ENCODE measurements at regions not wholly inside any gene's neighbourhood (a gene's known extent, or its start where the extent isn't known, plus 50 kb on each side); places are given as distances from the start of the nearest gene placed in this dataset.

- TF ChIP-seq POLR2A (IDR thresholded peaks at IDR 0.05): no peak
- TF ChIP-seq EP300 (IDR thresholded peaks at IDR 0.05): no peak
- TF ChIP-seq CTCF (IDR thresholded peaks at IDR 0.05): no peak
- H3K27ac ChIP-seq: peak overlapping the region in 1 of 4 donors; percentile 0
- no peak overlapping the region for H3K4me3 ChIP-seq
- H3K36me3 ChIP-seq: no peaks in the 10 kb centered on the region
- peaks cover 0 to 47% (median 15%) of the 10 kb centered on the region in 4 donors for H3K4me1 ChIP-seq
- no peak for DNase-seq (ENCODE audit: low spot score in 2 of 2)
- WGBS, 2 donors: 48 to 52% methylated on average over 2 of the region's 2 CpGs
- H3K27me3 ChIP-seq: no peaks in the 10 kb centered on the region
- H3K9me3 ChIP-seq: no peaks in the 10 kb centered on the region
Observed at GRCh38 chr6:133758815-133759335, 130.0 kb upstream of the TCF21 start.

- Histone ChIP-seq H3K36me3 (no peaks in the 10 kb centered on the region), H3K9me3 (no peaks in the 10 kb centered on the region), H3K4me3 (no peak overlapping the region), H3K27ac (no peak overlapping the region), H3K27me3 (no peaks in the 10 kb centered on the region), H3K4me1 (peaks cover 0 to 53% (median 16%) of the 10 kb centered on the region in 4 donors)
- DNase-seq (ENCODE audit: low spot score in 2 of 2): no peak
- 71 to 77% methylated on average over 7 of the region's 7 CpGs for WGBS, 2 donors
- no peak for TF ChIP-seq EP300 (IDR thresholded peaks at IDR 0.05)
- no peak for TF ChIP-seq CTCF (IDR thresholded peaks at IDR 0.05)
- TF ChIP-seq POLR2A (IDR thresholded peaks at IDR 0.05): no peak
Observed at GRCh38 chr6:133759524-133759923, 129.4 kb upstream of the TCF21 start.

- peak overlapping the region in 2 of 4 donors; percentile 39 to 68 for H3K27ac ChIP-seq
- no peak for DNase-seq (ENCODE audit: low spot score in 2 of 2)
- TF ChIP-seq POLR2A (IDR thresholded peaks at IDR 0.05): no peak
- TF ChIP-seq CTCF (IDR thresholded peaks at IDR 0.05): no peak
- TF ChIP-seq EP300 (IDR thresholded peaks at IDR 0.05): no peak
- no peaks in the 10 kb centered on the region for H3K36me3 ChIP-seq
- H3K27me3 ChIP-seq: no peaks in the 10 kb centered on the region
- peaks cover 0 to 46% (median 8%) of the 10 kb centered on the region in 4 donors for H3K4me1 ChIP-seq
- H3K9me3 ChIP-seq: no peaks in the 10 kb centered on the region
- no peak overlapping the region for H3K4me3 ChIP-seq
- 18 to 20% methylated on average over 1 of the region's 1 CpG for WGBS, 2 donors
Observed at GRCh38 chr6:133761706-133762105, 127.2 kb upstream of the TCF21 start.

GRCh38 chr6:133764008-133764753, 124.7 kb upstream of the TCF21 start:
- no peaks in the 10 kb centered on the region for H3K36me3 ChIP-seq
- TF ChIP-seq EP300 (IDR thresholded peaks at IDR 0.05): peak in 1 of 2 donors; percentile 74
- TF ChIP-seq POLR2A (IDR thresholded peaks at IDR 0.05): no peak
- no peak overlapping the region for H3K4me3 ChIP-seq
- WGBS, 2 donors: 53 to 54% methylated on average over 2 of the region's 2 CpGs
- H3K27me3 ChIP-seq: no peaks in the 10 kb centered on the region
- H3K4me1 ChIP-seq: peaks cover 0 to 27% (median 3%) of the 10 kb centered on the region in 4 donors
- no peaks in the 10 kb centered on the region for H3K9me3 ChIP-seq
- H3K27ac ChIP-seq: peak overlapping the region in 3 of 4 donors; percentile 53 to 82 (median 82)
- DNase-seq (ENCODE audit: low spot score in 2 of 2): peak in 1 of 2 donors; percentile 46

GRCh38 chr6:133764754-133765208, 124.1 kb upstream of the TCF21 start:
- Histone ChIP-seq H3K27me3 (no peaks in the 10 kb centered on the region), H3K9me3 (no peaks in the 10 kb centered on the region), H3K4me1 (peaks cover 0 to 27% (median 3%) of the 10 kb centered on the region in 4 donors), H3K4me3 (no peak overlapping the region), H3K36me3 (no peaks in the 10 kb centered on the region), H3K27ac (peak overlapping the region; percentile 25 to 82 (median 68))
- DNase-seq (ENCODE audit: low spot score in 2 of 2): no peak
- no peak for TF ChIP-seq POLR2A (IDR thresholded peaks at IDR 0.05)
- WGBS, 2 donors: 13 to 20% methylated on average over 2 of the region's 2 CpGs

GRCh38 chr6:133767357-133767970, 121.4 kb upstream of the TCF21 start:
- Histone ChIP-seq H3K4me1 (peaks cover 0 to 21% (median 3%) of the 10 kb centered on the region in 4 donors), H3K27me3 (no peaks in the 10 kb centered on the region), H3K4me3 (no peak overlapping the region), H3K27ac (no peak overlapping the region), H3K9me3 (no peaks in the 10 kb centered on the region), H3K36me3 (no peaks in the 10 kb centered on the region)
- WGBS, 2 donors: 86 to 90% methylated on average over 3 of the region's 3 CpGs
- no peak for DNase-seq (ENCODE audit: low spot score in 2 of 2)
- TF ChIP-seq CTCF (IDR thresholded peaks at IDR 0.05) (no peak), EP300 (IDR thresholded peaks at IDR 0.05) (no peak), POLR2A (IDR thresholded peaks at IDR 0.05) (no peak)

All from tibial nerve (tissue), 4 donors.